Ishikawa (cell line): ENCODE measurements at regions not wholly inside any gene's neighbourhood (a gene's known extent, or its start where the extent isn't known, plus 50 kb on each side); places are given as distances from the start of the nearest gene placed in this dataset.

Experiments
- CEBPB ChIP-seq: IDR thresholded peaks from 2 replicates; pipeline ENCODE4 v1.6.1; 2012
- EGR1 ChIP-seq: IDR thresholded peaks from 2 replicates; pipeline ENCODE4 v1.6.1; 2012
- EP300 ChIP-seq: IDR thresholded peaks from 2 replicates; pipeline ENCODE4 v1.6.1; 2012; ENCODE audit warnings: borderline replicate concordance
- MAX ChIP-seq: IDR thresholded peaks from 2 replicates; pipeline ENCODE4 v1.6.1; 2012
- NFIC ChIP-seq: IDR thresholded peaks from 2 replicates; pipeline ENCODE4 v1.6.1; 2012
- REST ChIP-seq: IDR thresholded peaks from 2 replicates; pipeline ENCODE4 v1.6.1; 2012; ENCODE audit warnings: low read depth, mild to moderate bottlenecking
- TAF1 ChIP-seq: IDR thresholded peaks from 2 replicates; pipeline ENCODE4 v1.6.1; 2012; ENCODE audit warnings: low read depth, mild to moderate bottlenecking
- YY1 ChIP-seq: IDR thresholded peaks from 2 replicates; pipeline ENCODE4 v1.6.1; 2012; ENCODE audit warnings: low read depth

- no peak for TF ChIP-seq NFIC
- TF ChIP-seq REST: no peak
- no peak for TF ChIP-seq CEBPB
- TF ChIP-seq MAX: no peak
- no peak for TF ChIP-seq EGR1
- no peak for TF ChIP-seq YY1
- no peak for TF ChIP-seq TAF1
- TF ChIP-seq EP300: no peak
Measured at GRCh38 chr1:17907999-17908398, 152.9 kb downstream of the ACTL8 start.
